HUES6 (cell line): ENCODE measurements at regions not wholly inside any gene's neighbourhood (a gene's known extent, or its start where the extent isn't known, plus 50 kb on each side); places are given as distances from the start of the nearest gene placed in this dataset.

Experiments used
- H3K27ac ChIP-seq: 2 replicates; pipeline ENCODE4 v1.7.0; 2013; ENCODE audit warnings: low read depth, mild to moderate bottlenecking, low read length, inconsistent platforms
- H3K27me3 ChIP-seq: 2 replicates; pipeline ENCODE4 v1.6.1; 2013; ENCODE audit warnings: low read length; ENCODE audit not compliant: control insufficient read depth, insufficient read depth
- H3K36me3 ChIP-seq: 2 replicates; pipeline ENCODE4 v1.6.1; 2013; ENCODE audit warnings: low read length; ENCODE audit not compliant: control insufficient read depth, insufficient read depth
- H3K4me1 ChIP-seq: 2 replicates; pipeline ENCODE4 v1.6.1; 2013; ENCODE audit warnings: low read length; ENCODE audit not compliant: control insufficient read depth, insufficient read depth
- H3K4me3 ChIP-seq: 2 replicates; pipeline ENCODE4 v1.5.1; 2013; ENCODE audit warnings: low read depth, low read length
- H3K9ac ChIP-seq: one replicate; pipeline ENCODE4 v1.6.1; 2013; ENCODE audit warnings: mild to moderate bottlenecking, low read length
- H3K9me3 ChIP-seq: 2 replicates; pipeline ENCODE4 v1.6.1; 2013; ENCODE audit warnings: low read depth, low read length; ENCODE audit not compliant: control insufficient read depth, insufficient read depth

DNA sequence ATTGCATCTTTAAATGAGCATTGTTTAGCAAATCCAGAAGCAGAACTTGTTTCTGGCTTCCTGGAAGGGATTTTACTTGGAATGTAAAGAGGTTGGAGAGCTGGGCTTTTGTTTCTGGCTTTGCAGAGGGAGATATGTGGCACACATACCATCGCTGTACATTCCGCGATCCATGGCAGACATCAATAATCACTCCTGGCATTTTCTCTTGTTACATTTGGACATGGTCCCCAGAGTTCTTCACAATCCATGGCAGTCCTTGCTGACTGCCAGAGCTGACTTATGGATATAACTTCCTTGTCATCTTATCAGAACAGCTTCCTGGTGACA lies 445.6 kb upstream of the SPRED2 start:
- H3K27ac ChIP-seq, result no peak overlapping the region
- no peaks in the 10 kb centered on the region for H3K9me3 ChIP-seq
- no peaks in the 10 kb centered on the region; the same call in 1 of the 2 replicates for H3K27me3 ChIP-seq

GRCh38 chr2:65877331-65878010 lies 445.1 kb upstream of the SPRED2 start:
- Histone ChIP-seq H3K9ac (no peak overlapping the region), H3K4me1 (no peaks in the 10 kb centered on the region), H3K27ac (no peak overlapping the region), H3K36me3 (no peaks in the 10 kb centered on the region), H3K9me3 (no peaks in the 10 kb centered on the region), H3K27me3 (no peaks in the 10 kb centered on the region; the same call in 1 of the 2 replicates), H3K4me3 (no peak overlapping the region)

More for the DNA sequence above, 445.6 kb upstream of the SPRED2 start:
- Histone ChIP-seq H3K9ac (no peak overlapping the region), H3K36me3 (no peaks in the 10 kb centered on the region), H3K4me3 (no peak overlapping the region), H3K4me1 (no peaks in the 10 kb centered on the region)

DNA sequence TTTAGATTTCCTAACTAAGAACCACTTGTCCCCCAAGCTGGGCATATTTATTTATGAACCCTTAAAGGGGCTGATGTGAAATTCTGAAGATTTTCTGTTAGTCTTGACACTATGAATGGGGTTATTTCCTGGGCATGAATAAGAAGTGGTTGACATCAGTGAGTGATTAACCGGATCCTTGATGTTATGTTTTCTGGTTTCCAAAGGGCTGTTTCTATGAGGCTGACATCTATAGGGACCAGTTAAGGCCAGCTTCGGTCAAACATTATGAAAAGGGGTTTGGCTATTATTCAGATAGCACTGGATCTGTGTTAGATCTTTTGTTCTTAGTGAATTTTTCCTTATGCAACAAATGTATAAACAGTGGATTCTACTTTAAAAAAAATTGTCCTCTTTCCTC lies 443.7 kb upstream of the SPRED2 start:
- Histone ChIP-seq H3K4me3 (no peak overlapping the region), H3K27me3 (no peaks in the 10 kb centered on the region; the same call in 1 of the 2 replicates), H3K9me3 (no peaks in the 10 kb centered on the region), H3K9ac (no peak overlapping the region), H3K27ac (no peak overlapping the region), H3K4me1 (no peaks in the 10 kb centered on the region), H3K36me3 (no peaks in the 10 kb centered on the region)

GRCh38 chr2:65870826-65871225 lies 438.4 kb upstream of the SPRED2 start:
- no peaks in the 10 kb centered on the region for H3K36me3 ChIP-seq
- no peaks in the 10 kb centered on the region; the same call in 1 of the 2 replicates for H3K27me3 ChIP-seq
- no peaks in the 10 kb centered on the region for H3K4me1 ChIP-seq
- no peaks in the 10 kb centered on the region for H3K9me3 ChIP-seq
- no peak overlapping the region for H3K27ac ChIP-seq
- no peak overlapping the region for H3K9ac ChIP-seq
- no peak overlapping the region for H3K4me3 ChIP-seq

- peaks cover under 1% of the 10 kb centered on the region; the same call in 1 of the 2 replicates for H3K4me1 ChIP-seq
- no peaks in the 10 kb centered on the region; the same call in 1 of the 2 replicates for H3K27me3 ChIP-seq
- no peak overlapping the region for H3K4me3 ChIP-seq
- H3K9me3 ChIP-seq, result no peaks in the 10 kb centered on the region
- no peaks in the 10 kb centered on the region for H3K36me3 ChIP-seq
- H3K9ac ChIP-seq, result no peak overlapping the region
- no peak overlapping the region for H3K27ac ChIP-seq
Measured at GRCh38 chr2:65869296-65869695, 436.9 kb upstream of the SPRED2 start.

- peaks cover 6% of the 10 kb centered on the region for H3K4me1 ChIP-seq
- no peak overlapping the region for H3K4me3 ChIP-seq
- no peaks in the 10 kb centered on the region for H3K9me3 ChIP-seq
- H3K36me3 ChIP-seq, result no peaks in the 10 kb centered on the region
- no peaks in the 10 kb centered on the region for H3K27me3 ChIP-seq
- no peak overlapping the region for H3K27ac ChIP-seq
- no peak overlapping the region for H3K9ac ChIP-seq
Measured at GRCh38 chr2:65868177-65868576, 435.8 kb upstream of the SPRED2 start.

DNA sequence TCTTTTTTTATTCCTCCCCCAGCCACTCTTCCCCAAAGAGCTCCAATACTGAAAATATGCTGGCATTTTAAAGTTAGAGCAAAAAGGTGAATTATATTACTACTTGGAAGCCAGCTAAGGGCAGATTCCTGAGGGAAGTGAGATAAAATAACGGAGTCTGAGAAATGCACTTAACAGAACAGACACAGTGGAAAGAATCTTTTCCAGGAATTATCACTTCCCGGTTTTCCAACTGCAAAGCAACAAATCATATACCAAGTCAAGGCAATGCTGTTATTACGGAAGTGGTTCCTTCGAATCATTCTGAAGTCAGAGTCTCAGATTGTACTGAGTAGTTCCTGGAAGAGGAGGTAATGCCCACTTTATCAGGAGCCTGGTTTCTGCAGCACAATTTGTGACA lies 435.0 kb upstream of the SPRED2 start:
- no peak overlapping the region for H3K27ac ChIP-seq
- no peak overlapping the region for H3K4me3 ChIP-seq
- no peaks in the 10 kb centered on the region for H3K9me3 ChIP-seq
- H3K9ac ChIP-seq, result no peak overlapping the region
- H3K4me1 ChIP-seq, result peaks cover 6% of the 10 kb centered on the region
- no peaks in the 10 kb centered on the region for H3K36me3 ChIP-seq
- no peaks in the 10 kb centered on the region for H3K27me3 ChIP-seq

DNA sequence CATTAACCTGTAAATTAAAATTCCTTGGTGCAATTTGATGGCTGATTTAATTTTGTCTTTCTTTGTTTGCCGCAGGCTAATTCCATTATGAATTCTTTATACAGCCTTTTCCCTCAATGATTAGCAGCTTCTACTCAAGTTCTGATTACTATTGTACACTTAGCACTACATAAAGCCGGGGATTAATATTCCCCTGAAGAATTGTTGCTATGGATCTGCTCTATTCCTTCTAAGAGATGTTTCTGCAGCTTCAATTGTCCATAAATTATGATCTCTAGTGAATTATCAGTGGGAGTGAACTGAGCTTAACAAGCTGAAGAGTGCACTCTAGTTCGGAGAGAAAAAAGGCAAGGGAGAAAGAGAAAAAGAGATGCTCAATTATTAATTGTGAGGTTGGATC lies 433.7 kb upstream of the SPRED2 start:
- Histone ChIP-seq H3K9me3 (no peaks in the 10 kb centered on the region), H3K27ac (no peak overlapping the region), H3K36me3 (no peaks in the 10 kb centered on the region), H3K4me1 (peaks cover 6% of the 10 kb centered on the region), H3K9ac (no peak overlapping the region), H3K4me3 (no peak overlapping the region), H3K27me3 (no peaks in the 10 kb centered on the region)

DNA sequence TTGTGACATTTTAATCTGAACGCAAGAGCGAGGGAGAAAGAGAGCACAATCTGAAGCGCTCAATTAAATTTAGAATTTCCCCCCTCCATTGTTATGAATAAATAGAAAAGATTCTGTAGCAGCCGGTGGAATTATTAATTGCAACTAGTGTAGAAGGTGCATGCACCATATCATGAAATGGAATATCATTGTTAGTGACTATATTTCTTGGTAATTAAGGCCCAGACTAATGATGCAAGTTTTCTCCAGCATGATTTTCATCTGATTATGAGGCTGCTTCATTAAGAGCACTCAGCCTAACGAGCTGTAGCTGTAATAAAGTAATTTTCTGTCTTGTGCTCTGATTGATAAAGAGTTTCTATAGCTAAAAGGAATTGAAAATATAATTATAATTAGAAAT lies 432.2 kb upstream of the SPRED2 start:
- no peak overlapping the region for H3K9ac ChIP-seq
- no peaks in the 10 kb centered on the region for H3K9me3 ChIP-seq
- no peak overlapping the region for H3K4me3 ChIP-seq
- H3K27me3 ChIP-seq, result no peaks in the 10 kb centered on the region
- H3K27ac ChIP-seq, result no peak overlapping the region
- H3K36me3 ChIP-seq, result no peaks in the 10 kb centered on the region
- H3K4me1 ChIP-seq, result peaks cover 6% of the 10 kb centered on the region

- Histone ChIP-seq H3K36me3 (no peaks in the 10 kb centered on the region), H3K4me1 (peaks cover 6% of the 10 kb centered on the region), H3K9me3 (no peaks in the 10 kb centered on the region), H3K9ac (no peak overlapping the region), H3K27ac (no peak overlapping the region), H3K4me3 (no peak overlapping the region), H3K27me3 (no peaks in the 10 kb centered on the region)
Measured at GRCh38 chr2:65863713-65864112, 431.3 kb upstream of the SPRED2 start.

- Histone ChIP-seq H3K9me3 (no peaks in the 10 kb centered on the region), H3K27me3 (no peaks in the 10 kb centered on the region), H3K9ac (no peak overlapping the region), H3K4me1 (no peaks in the 10 kb centered on the region), H3K36me3 (no peaks in the 10 kb centered on the region), H3K27ac (no peak overlapping the region), H3K4me3 (no peak overlapping the region)
Measured at GRCh38 chr2:65856928-65857327, 424.5 kb upstream of the SPRED2 start.
